H1 (cell line): ENCODE measurements at regions not wholly inside any gene's neighbourhood (a gene's known extent, or its start where the extent isn't known, plus 50 kb on each side); places are given as distances from the start of the nearest gene placed in this dataset.

ENCODE experiments used
- CTCF ChIA-PET: fragments of 300-600 bp; sonication (Branson Sonifier 250); formaldehyde crosslinking; loops from one replicate; lab custom pipeline; 2021; ENCODE audit not compliant: partially characterized antibody; lab: Charles Lee
- POLR2A ChIA-PET: fragments of 300-600 bp; sonication (Branson Sonifier 250); formaldehyde crosslinking; loops from one replicate; lab custom pipeline; 2021; ENCODE audit warnings: inconsistent platforms; ENCODE audit not compliant: partially characterized antibody; lab: Charles Lee
- DNase-seq, 2 experiments: peaks; one replicate each; pipeline versions ENCODE4 v3.0.0 to v3.0.0-alpha.2; 2010 to 2022; ENCODE audit warnings: low spot score in 2 of 2, low read depth in 1 of 2, mixed read lengths in 1 of 2
- FAIRE-seq: peaks from 2 replicates; lab custom pipeline; 2011; peaks lifted over from hg19 to GRCh38; lab: Jason Lieb, UNC
- H2AFZ ChIP-seq: 2 replicates; pipeline ENCODE4 v1.8.1; 2012; ENCODE audit warnings: low read length, inconsistent platforms
- H2AK5ac ChIP-seq: 2 replicates; pipeline ENCODE4 v1.6.1; 2013; ENCODE audit warnings: low read depth, low read length
- H2BK120ac ChIP-seq: replicated peaks from 2 replicates; pipeline ENCODE3; 2013; ENCODE audit warnings: low read depth, low read length, inconsistent platforms
- H2BK12ac ChIP-seq: 2 replicates; pipeline ENCODE4 v1.6.1; 2013; ENCODE audit warnings: low read depth, low read length
- H2BK15ac ChIP-seq: 2 replicates; pipeline ENCODE4 v1.6.1; 2013; ENCODE audit warnings: low read length
- H2BK20ac ChIP-seq: 2 replicates; pipeline ENCODE4 v1.6.1; 2013; ENCODE audit warnings: low read length
- H2BK5ac ChIP-seq: 2 replicates; pipeline ENCODE4 v1.6.1; 2013; ENCODE audit warnings: low read depth, low read length
- H3K14ac ChIP-seq: 2 replicates; pipeline ENCODE4 v1.6.1; 2013; ENCODE audit warnings: inconsistent platforms; ENCODE audit not compliant: insufficient read length
- H3K18ac ChIP-seq: 2 replicates; pipeline ENCODE4 v1.6.1; 2013; ENCODE audit warnings: low read length; ENCODE audit errors: extremely low read depth
- H3K23ac ChIP-seq: 2 replicates; pipeline ENCODE4 v1.6.1; 2013; ENCODE audit warnings: inconsistent platforms; ENCODE audit not compliant: insufficient read length
- H3K23me2 ChIP-seq: 2 replicates; pipeline ENCODE4 v1.6.1; 2013; ENCODE audit warnings: low read depth, low read length
- H3K27ac ChIP-seq: 2 replicates; pipeline ENCODE4 v1.6.1; 2011; ENCODE audit warnings: low read depth, low read length, inconsistent platforms
- H3K27me3 ChIP-seq, 4 experiments: replicated peaks in 1 of 4; 1 replicate in 1 of 4; 2 replicates in 3 of 4; pipeline versions ENCODE4 v1.6.1 to v1.8.1; 2011 to 2013; ENCODE audit warnings: low read length in 3 of 4, mild to moderate bottlenecking in 3 of 4, inconsistent platforms in 2 of 4, mixed read lengths in 2 of 4, moderate library complexity in 1 of 4; ENCODE audit not compliant: control insufficient read depth in 3 of 4, insufficient read depth in 3 of 4; ENCODE audit errors: extremely low read depth in 1 of 4
- H3K36me3 ChIP-seq, 4 experiments: 2 replicates each; pipeline versions ENCODE4 v1.6.1 to v1.8.1; 2011 to 2013; ENCODE audit warnings: mild to moderate bottlenecking in 4 of 4, low read length in 3 of 4, moderate library complexity in 2 of 4, control low read depth in 1 of 4, inconsistent platforms in 1 of 4; ENCODE audit not compliant: insufficient read depth in 4 of 4, control insufficient read depth in 2 of 4
- H3K4ac ChIP-seq: replicated peaks from 2 replicates; pipeline ENCODE3; 2013; ENCODE audit warnings: low read length, low read depth, mixed read lengths, inconsistent platforms; ENCODE audit not compliant: insufficient read length
- H3K4me1 ChIP-seq, 4 experiments: replicated peaks in 1 of 4; 1 replicate in 1 of 4; 2 replicates in 3 of 4; pipeline versions ENCODE4 v1.6.1 to v1.8.1; 2011 to 2013; ENCODE audit warnings: low read length in 3 of 4, inconsistent platforms in 2 of 4, mixed read lengths in 1 of 4; ENCODE audit not compliant: insufficient read depth in 4 of 4, control insufficient read depth in 3 of 4
- H3K4me2 ChIP-seq, 2 experiments: 2 replicates each; pipeline versions ENCODE4 v1.6.1 to v1.8.1; 2011 to 2013; ENCODE audit warnings: low read depth in 2 of 2, low read length in 2 of 2, control low read depth in 1 of 2, inconsistent platforms in 1 of 2, mild to moderate bottlenecking in 1 of 2; ENCODE audit not compliant: insufficient read depth in 1 of 2
- H3K4me3 ChIP-seq, 4 experiments: fragments of 200-600, 300-600 bp in 1 of 4; sonication (generic), shearing (Covaris generic), sonication (Bioruptor Twin) in 1 of 4; 2 replicates each; pipeline versions ENCODE4 v1.5.1 to v1.8.1; 2011 to 2016; ENCODE audit warnings: low read length in 4 of 4, low read depth in 3 of 4, control low read depth in 2 of 4, inconsistent platforms in 2 of 4, mild to moderate bottlenecking in 2 of 4, mixed read lengths in 1 of 4, moderate library complexity in 1 of 4; ENCODE audit not compliant: insufficient read depth in 2 of 4; ENCODE audit errors: extremely low read depth in 1 of 4
- H3K56ac ChIP-seq: replicated peaks from 2 replicates; pipeline ENCODE3; 2013; ENCODE audit warnings: low read depth, mild to moderate bottlenecking, mixed read lengths, low read length, inconsistent platforms; ENCODE audit not compliant: insufficient read length
- H3K79me1 ChIP-seq: 2 replicates; pipeline ENCODE4 v1.6.1; 2013; ENCODE audit warnings: low read depth, low read length, control low read depth
- H3K79me2 ChIP-seq, 2 experiments: 2 replicates each; pipeline versions ENCODE4 v1.6.1 to v1.8.1; 2012 to 2013; ENCODE audit warnings: low read length in 2 of 2, mild to moderate bottlenecking in 2 of 2, inconsistent platforms in 1 of 2; ENCODE audit not compliant: insufficient read depth in 2 of 2, control insufficient read depth in 1 of 2
- H3K9ac ChIP-seq, 4 experiments: replicated peaks in 1 of 4; 1 replicate in 1 of 4; 2 replicates in 3 of 4; pipeline versions ENCODE4 v1.6.1 to v1.8.1; 2011 to 2013; ENCODE audit warnings: low read depth in 3 of 4, low read length in 3 of 4, control low read depth in 2 of 4, mild to moderate bottlenecking in 2 of 4, moderate library complexity in 2 of 4, inconsistent platforms in 1 of 4; ENCODE audit errors: extremely low read depth in 1 of 4
- H3K9me3 ChIP-seq, 2 experiments: 2 replicates each; pipeline versions ENCODE4 v1.6.1 to v1.8.1; 2012 to 2013; ENCODE audit warnings: mild to moderate bottlenecking in 2 of 2, moderate library complexity in 2 of 2, control low read depth in 1 of 2, inconsistent platforms in 1 of 2, low read depth in 1 of 2, low read length in 1 of 2, mixed read lengths in 1 of 2; ENCODE audit not compliant: insufficient read depth in 2 of 2
- H4K20me1 ChIP-seq, 2 experiments: replicated peaks in 1 of 2; 2 replicates each; pipeline versions ENCODE3 to v1.8.1; 2011 to 2013; ENCODE audit warnings: inconsistent platforms in 2 of 2, low read length in 2 of 2, mild to moderate bottlenecking in 1 of 2; ENCODE audit not compliant: insufficient read depth in 2 of 2, control insufficient read depth in 1 of 2
- H4K5ac ChIP-seq: 2 replicates; pipeline ENCODE4 v1.6.1; 2013; ENCODE audit warnings: low read length, low read depth, mixed read lengths, inconsistent platforms; ENCODE audit not compliant: insufficient read length
- H4K8ac ChIP-seq: 2 replicates; pipeline ENCODE4 v1.8.0; 2013; ENCODE audit warnings: mild to moderate bottlenecking, moderate library complexity, low read length, inconsistent platforms; ENCODE audit not compliant: insufficient read depth; ENCODE audit errors: extremely low read depth
- H4K91ac ChIP-seq: replicated peaks from 2 replicates; pipeline ENCODE3; 2013; ENCODE audit warnings: low read length, mixed read lengths, inconsistent platforms; ENCODE audit not compliant: insufficient read length
- CHD2 ChIP-seq: IDR thresholded peaks from 2 replicates; pipeline ENCODE4 v1.6.1; 2012; ENCODE audit warnings: low read length, improper control_type of control experiment
- SUZ12 ChIP-seq: fragments of 200-600 bp; sonication (generic); IDR thresholded peaks from 2 replicates; pipeline ENCODE4 v1.6.1; 2012; ENCODE audit warnings: mild to moderate bottlenecking, inconsistent platforms, low read length, moderate library complexity, mixed read lengths
- TCF12 ChIP-seq: IDR thresholded peaks from 2 replicates; pipeline ENCODE4 v1.6.1; 2011; ENCODE audit warnings: low read depth, mild to moderate bottlenecking, low read length
- WGBS, 2 experiments: shearing (Covaris generic) in 1 of 2; methylation state at CpG; one replicate each; pipeline versions ENCODE4 v1.1.6 to v1.1.7; 2013 to 2015; ENCODE audit warnings: low lambda C conversion rate in 2 of 2, mixed read lengths in 2 of 2, inconsistent platforms in 1 of 2, low coverage in 1 of 2, missing lambda C conversion rate in 1 of 2; ENCODE audit not compliant: insufficient replicate concordance in 2 of 2, insufficient coverage in 1 of 2, insufficient read length in 1 of 2; ENCODE audit errors: extremely low coverage in 1 of 2, missing lambda C conversion rate in 1 of 2; 5-methylcytosine and 5-hydroxymethylcytosine counted together

DNA sequence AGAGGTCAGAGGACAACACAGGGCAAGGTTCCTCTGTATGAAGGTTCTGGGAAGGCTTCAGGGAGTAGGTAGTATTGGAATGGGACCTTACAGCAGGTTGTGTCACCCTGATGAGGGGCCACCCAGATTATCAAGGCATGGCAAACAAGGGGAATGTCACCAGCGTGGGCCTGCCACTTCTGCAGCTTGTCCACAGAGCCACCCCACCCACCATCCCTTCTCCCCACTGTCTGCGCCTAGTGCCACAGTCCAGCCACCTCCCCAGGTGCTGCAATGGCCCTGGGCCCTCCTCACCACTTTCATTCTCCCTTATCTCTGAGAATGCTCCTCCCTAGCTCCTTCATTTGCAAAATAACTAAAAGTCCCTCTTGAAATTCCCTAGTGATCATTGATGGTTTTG lies 170.3 kb downstream of the TTC32 start:
- ChIA-PET POLR2A (no interaction called here), CTCF (interaction anchor here (1.3 to 5.4 kb wide), 5 partner anchors 14 to 381 kb away, joined by 4 to 24 read pairs (median 5); no protein-coding TSS in a partner anchor)
- FAIRE-seq, result no peak
- Histone ChIP-seq H3K18ac (no peak overlapping the region), H3K23ac (no peak overlapping the region), H4K91ac (no peak overlapping the region), H2BK20ac (no peak overlapping the region), H2BK120ac (no peak overlapping the region), H4K8ac (no peak overlapping the region), H3K79me1 (no peaks in the 10 kb centered on the region), H3K9ac (no peak overlapping the region), H2AFZ (no peak overlapping the region), H2BK15ac (no peak overlapping the region), H3K27ac (no peak overlapping the region), H3K4me2 (no peak overlapping the region), H3K14ac (no peak overlapping the region), H4K5ac (no peak overlapping the region), H3K23me2 (no peaks in the 10 kb centered on the region), H3K27me3 (no peaks in the 10 kb centered on the region), H3K56ac (no peak overlapping the region), H3K79me2 (no peaks in the 10 kb centered on the region), H2AK5ac (no peak overlapping the region), H3K9me3 (no peaks in the 10 kb centered on the region), H2BK12ac (no peak overlapping the region), H4K20me1 (no peaks in the 10 kb centered on the region), H3K4me1 (no peaks in the 10 kb centered on the region), H2BK5ac (no peak overlapping the region), H3K36me3 (no peaks in the 10 kb centered on the region), H3K4ac (no peak overlapping the region), H3K4me3 (no peak overlapping the region)
- DNase-seq, result no peak
- 79% methylated on average over 2 of the region's 2 CpGs; no CpG with 5 or more reads in 1 of the 2 experiments for WGBS, 2 experiments
- TF ChIP-seq CHD2 (no peak), SUZ12 (no peak), TCF12 (no peak)
